K562 (cell line): ENCODE measurements at regions not wholly inside any gene's neighbourhood (a gene's known extent, or its start where the extent isn't known, plus 50 kb on each side); places are given as distances from the start of the nearest gene placed in this dataset.

Experiments used
- ATAC-seq: fragments of 200-7000 bp; cut with Tn5 transposase; 3 replicates; pipeline ENCODE4 v1.9.1; 2020; ENCODE audit warnings: moderate library complexity
- BruUV-seq: library from RNA; stranded (reverse); fragments of 400-500 nt; replicated peaks from 2 replicates; lab custom pipeline; 2021; lab: Mats Ljungman, UMichigan
- CTCF ChIA-PET: fragments of 300-600 bp; formaldehyde crosslinking; extraction: SDS; loops from one replicate; lab custom pipeline; 2021; ENCODE audit warnings: low intra/inter-chr PET ratio; lab: Yijun Ruan, JAX
- POLR2A ChIA-PET: fragments of 300-600, 350-650 bp; sonication (Branson Sonifier 250); formaldehyde crosslinking; extraction: SDS; loops from one replicate; lab custom pipeline; 2021; ENCODE audit warnings: antibody characterized with exemption, inconsistent platforms; lab: Yijun Ruan, JAX
- DNase-seq, 4 experiments: peaks; one replicate each; pipeline versions ENCODE4 v3.0.0 to v3.0.0-alpha.2; 2011 to 2018; ENCODE audit warnings: low spot score in 3 of 4, mixed read lengths in 3 of 4; ENCODE audit errors: extremely low read depth in 1 of 4
- FAIRE-seq: peaks from 2 replicates; lab custom pipeline; 2011; peaks lifted over from hg19 to GRCh38; lab: Jason Lieb, UNC
- H2AFZ ChIP-seq: 2 replicates; pipeline ENCODE4 v1.6.0; 2011; ENCODE audit warnings: low read depth, low read length, control low read depth, inconsistent platforms
- H3K27ac ChIP-seq: fragments of 200-600 bp; 3 replicates; pipeline ENCODE4 v1.8.0; 2011; ENCODE audit warnings: low read depth, mild to moderate bottlenecking, control low read depth, inconsistent platforms, low read length, moderate library complexity, mixed read lengths; ENCODE audit errors: extremely low read depth
- H3K27me3 ChIP-seq, 2 experiments: fragments of 300-600 bp in 1 of 2; 2 replicates in 1 of 2; 3 replicates in 1 of 2; pipeline versions ENCODE4 v1.6.0 to v1.8.0; 2011; ENCODE audit warnings: inconsistent platforms in 2 of 2, low read length in 2 of 2, mild to moderate bottlenecking in 1 of 2, mixed read lengths in 1 of 2, moderate library complexity in 1 of 2; ENCODE audit not compliant: control insufficient read depth in 2 of 2, insufficient read depth in 2 of 2
- H3K36me3 ChIP-seq: fragments of 300-600 bp; 3 replicates; pipeline ENCODE4 v1.8.0; 2011; ENCODE audit warnings: mild to moderate bottlenecking, low read length, inconsistent platforms; ENCODE audit not compliant: control insufficient read depth, insufficient read depth
- H3K4me1 ChIP-seq, 2 experiments: fragments of 200-600 bp in 1 of 2; replicated peaks in 1 of 2; 2 replicates in 1 of 2; 3 replicates in 1 of 2; pipeline versions ENCODE4 v1.5.1 to v1.8.0; 2011; ENCODE audit warnings: inconsistent platforms in 2 of 2, low read length in 2 of 2, mild to moderate bottlenecking in 1 of 2, mixed read lengths in 1 of 2, moderate library complexity in 1 of 2; ENCODE audit not compliant: control insufficient read depth in 2 of 2, insufficient read depth in 2 of 2
- H3K4me2 ChIP-seq: 2 replicates; pipeline ENCODE4 v1.6.1; 2011; ENCODE audit warnings: low read length, control low read depth, inconsistent platforms, mixed read lengths; ENCODE audit not compliant: insufficient read depth
- H3K4me3 ChIP-seq: fragments of 200-600 bp; sonication (generic), shearing (Covaris generic); 2 replicates; pipeline ENCODE4 v1.5.1; 2016; ENCODE audit warnings: control low read depth, inconsistent platforms
- H3K79me2 ChIP-seq: fragments of 200-600 bp; 3 replicates; pipeline ENCODE4 v1.8.0; 2011; ENCODE audit warnings: low read length, inconsistent platforms; ENCODE audit not compliant: control insufficient read depth, insufficient read depth
- H3K9ac ChIP-seq, 2 experiments: 2 replicates each; pipeline versions ENCODE4 v1.6.0 to v1.6.1; 2011; ENCODE audit warnings: low read depth in 2 of 2, low read length in 2 of 2, control low read depth in 1 of 2, inconsistent platforms in 1 of 2, mild to moderate bottlenecking in 1 of 2, mixed read lengths in 1 of 2; ENCODE audit not compliant: insufficient read depth in 1 of 2
- H3K9me1 ChIP-seq: one replicate; pipeline ENCODE4 v1.6.0; 2011; ENCODE audit warnings: inconsistent platforms, mild to moderate bottlenecking, low read length, moderate library complexity; ENCODE audit not compliant: control insufficient read depth, insufficient read depth
- H3K9me3 ChIP-seq: replicated peaks from 2 replicates; pipeline ENCODE4 v1.5.1; 2011; ENCODE audit warnings: low read depth, low read length, inconsistent platforms; ENCODE audit not compliant: control insufficient read depth, insufficient read depth
- H4K20me1 ChIP-seq: replicated peaks from 2 replicates; pipeline ENCODE4 v1.6.1; 2011; ENCODE audit warnings: low read length, inconsistent platforms, mixed read lengths; ENCODE audit not compliant: control insufficient read depth, insufficient read depth
- CBFA2T3 ChIP-seq: fragments of 450-650 bp; IDR thresholded peaks from 2 replicates; pipeline ENCODE4 v1.6.1; 2017
- CCNT2 ChIP-seq: IDR thresholded peaks from 2 replicates; pipeline ENCODE4 v1.6.1; 2011; ENCODE audit warnings: borderline replicate concordance, low read depth, mild to moderate bottlenecking, moderate library complexity, mixed read lengths, low read length; ENCODE audit not compliant: insufficient read length; ENCODE audit errors: extremely low read depth
- CXXC5 ChIP-seq: fragments of 250-450 bp; sonication (Bioruptor Pico); IDR thresholded peaks from 2 replicates; pipeline ENCODE4 v1.8.0; 2022; ENCODE audit warnings: inconsistent platforms, mild to moderate bottlenecking, moderate library complexity
- KLF16 ChIP-seq: IDR thresholded peaks from 2 replicates; pipeline ENCODE4 v1.6.1; 2016; ENCODE audit warnings: antibody characterized with exemption
- NFIX ChIP-seq: fragments of 250-450 bp; sonication (Bioruptor Pico); IDR thresholded peaks from 2 replicates; pipeline ENCODE4 v1.4.0; 2020; ENCODE audit warnings: low read depth, mild to moderate bottlenecking, moderate library complexity
- REST ChIP-seq, 2 experiments: fragments of 450-650 bp; formaldehyde crosslinking in 1 of 2; IDR thresholded peaks; 2 replicates each; pipeline versions ENCODE4 v1.4.0 to v1.6.1; 2014 to 2020; ENCODE audit warnings: mild to moderate bottlenecking in 2 of 2, borderline replicate concordance in 1 of 2, low read depth in 1 of 2
- SMARCB1 ChIP-seq: IDR thresholded peaks from 2 replicates; pipeline ENCODE4 v1.6.1; 2011; ENCODE audit warnings: improper control_type of control experiment, low read depth; ENCODE audit not compliant: insufficient read length
- SNRNP70 ChIP-seq: fragments of 200-400 bp; formaldehyde crosslinking; optimal IDR thresholded peaks from 2 replicates; pipeline ENCODE3; 2017; ENCODE audit warnings: low read depth, low read length
- ZBTB9 ChIP-seq: fragments of 450-650 bp; formaldehyde crosslinking; IDR thresholded peaks from 2 replicates; pipeline ENCODE4 v1.4.0; 2020; ENCODE audit warnings: mild to moderate bottlenecking, moderate library complexity
- ZNF347 ChIP-seq: fragments of 450-650 bp; formaldehyde crosslinking; IDR thresholded peaks from 2 replicates; pipeline ENCODE4 v1.4.0; 2020; ENCODE audit warnings: low read depth, mild to moderate bottlenecking, moderate library complexity
- WGBS: fragments of 100-300 bp; shearing (Covaris generic); methylation state at CpG from one replicate; pipeline ENCODE4 v1.1.6; 2016; ENCODE audit warnings: low coverage, mixed read lengths; ENCODE audit not compliant: insufficient coverage; ENCODE audit errors: missing lambda C conversion rate; 5-methylcytosine and 5-hydroxymethylcytosine counted together
- in situ Hi-C: fragments of 300-500 bp; cut with MboI; formaldehyde crosslinking; loops from 4 replicates; pipeline ENCODE4 v1.15.0; 2018; ENCODE audit warnings: inconsistent platforms, mixed read lengths
- intact Hi-C: fragments of 100-400 bp; cut with micrococcal nuclease; formaldehyde crosslinking; loops from 2 replicates; pipeline ENCODE4 v1.14.2; 2022

- Histone ChIP-seq H3K9me1 (no peaks in the 10 kb centered on the region), H4K20me1 (no peaks in the 10 kb centered on the region), H3K9me3 (no peaks in the 10 kb centered on the region), H3K4me1 (peaks cover 37 to 77% of the 10 kb centered on the region in 2 experiments), H2AFZ (peak overlapping the region; percentile 92), H3K79me2 (no peaks in the 10 kb centered on the region), H3K9ac (peak overlapping the region; percentile 14 to 21; a peak in 2 of 4 replicates), H3K27me3 (no peaks in the 10 kb centered on the region), H3K4me2 (peak overlapping the region; percentile 64), H3K36me3 (no peaks in the 10 kb centered on the region; the same call in 2 of the 3 replicates), H3K4me3 (no peak overlapping the region), H3K27ac (peak overlapping the region; percentile 70)
- peak; percentile 39 to 82 (median 58) for DNase-seq
- peak; percentile 50 for ATAC-seq
- intact Hi-C loops (loop anchor here (5.0 kb wide), 1 partner anchor 215 kb away; no protein-coding TSS in a partner anchor), in situ Hi-C loops (no loop called here)
- WGBS: 5% methylated on average over 8 of the region's 8 CpGs
- no TSS peak for BruUV-seq
- peak; percentile 70 for FAIRE-seq
- CTCF ChIA-PET: no interaction called here
- POLR2A ChIA-PET: interaction anchor here (0.7 to 1.5 kb wide), 3 partner anchors 8 to 148 kb away, joined by 3 to 4 read pairs (median 4); no protein-coding TSS in a partner anchor
- TF ChIP-seq CCNT2: no peak
- TF ChIP-seq ZBTB9: 0 out of 2 replicates have a peak, but pooled peaks have one; percentile 41
- no peak for TF ChIP-seq KLF16
- peak; percentile 44 for TF ChIP-seq CXXC5 (CRISPR knock-in tag)
- no peak for TF ChIP-seq SNRNP70
- TF ChIP-seq NFIX: no peak
- TF ChIP-seq SMARCB1: no peak
- no peak for TF ChIP-seq ZNF347 (CRISPR knock-in tag)
- TF ChIP-seq CBFA2T3: peak; percentile 57
- peak; percentile 63; the same call in 1 of the 2 replicates for TF ChIP-seq REST (IDR thresholded peaks at IDR 0.05; ENCODE audit: borderline replicate concordance)
- no peak for TF ChIP-seq REST (CRISPR knock-in tag; IDR thresholded peaks at IDR 0.05; ENCODE audit: low read depth)
Measured at GRCh38 chr21:35102488-35103371, 53.6 kb upstream of the RUNX1 start.
